ENCODE measurements at regions not wholly inside any gene's neighbourhood (a gene's known extent, or its start where the extent isn't known, plus 50 kb on each side); places are given as distances from the start of the nearest gene placed in this dataset.

DNA sequence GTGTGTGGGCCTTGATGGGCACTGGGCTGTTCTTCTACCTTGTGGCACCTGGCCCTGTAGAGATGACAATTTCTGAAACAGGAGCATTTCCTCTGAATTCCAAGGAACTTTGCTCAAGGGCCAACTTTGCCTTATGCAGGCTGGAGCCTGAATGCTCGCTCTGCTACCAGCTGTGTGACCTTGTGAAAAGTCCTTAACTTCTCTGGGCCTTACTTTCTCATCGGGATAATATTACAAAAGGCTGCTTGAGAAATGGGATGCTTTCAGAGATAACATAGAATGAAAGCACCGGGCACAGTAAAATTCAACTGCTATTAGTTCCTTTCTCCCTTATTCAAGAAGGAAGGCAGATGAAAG is 58.8 kb downstream of the GADD45G start (continued):
- TF ChIP-seq, protein P1, sequence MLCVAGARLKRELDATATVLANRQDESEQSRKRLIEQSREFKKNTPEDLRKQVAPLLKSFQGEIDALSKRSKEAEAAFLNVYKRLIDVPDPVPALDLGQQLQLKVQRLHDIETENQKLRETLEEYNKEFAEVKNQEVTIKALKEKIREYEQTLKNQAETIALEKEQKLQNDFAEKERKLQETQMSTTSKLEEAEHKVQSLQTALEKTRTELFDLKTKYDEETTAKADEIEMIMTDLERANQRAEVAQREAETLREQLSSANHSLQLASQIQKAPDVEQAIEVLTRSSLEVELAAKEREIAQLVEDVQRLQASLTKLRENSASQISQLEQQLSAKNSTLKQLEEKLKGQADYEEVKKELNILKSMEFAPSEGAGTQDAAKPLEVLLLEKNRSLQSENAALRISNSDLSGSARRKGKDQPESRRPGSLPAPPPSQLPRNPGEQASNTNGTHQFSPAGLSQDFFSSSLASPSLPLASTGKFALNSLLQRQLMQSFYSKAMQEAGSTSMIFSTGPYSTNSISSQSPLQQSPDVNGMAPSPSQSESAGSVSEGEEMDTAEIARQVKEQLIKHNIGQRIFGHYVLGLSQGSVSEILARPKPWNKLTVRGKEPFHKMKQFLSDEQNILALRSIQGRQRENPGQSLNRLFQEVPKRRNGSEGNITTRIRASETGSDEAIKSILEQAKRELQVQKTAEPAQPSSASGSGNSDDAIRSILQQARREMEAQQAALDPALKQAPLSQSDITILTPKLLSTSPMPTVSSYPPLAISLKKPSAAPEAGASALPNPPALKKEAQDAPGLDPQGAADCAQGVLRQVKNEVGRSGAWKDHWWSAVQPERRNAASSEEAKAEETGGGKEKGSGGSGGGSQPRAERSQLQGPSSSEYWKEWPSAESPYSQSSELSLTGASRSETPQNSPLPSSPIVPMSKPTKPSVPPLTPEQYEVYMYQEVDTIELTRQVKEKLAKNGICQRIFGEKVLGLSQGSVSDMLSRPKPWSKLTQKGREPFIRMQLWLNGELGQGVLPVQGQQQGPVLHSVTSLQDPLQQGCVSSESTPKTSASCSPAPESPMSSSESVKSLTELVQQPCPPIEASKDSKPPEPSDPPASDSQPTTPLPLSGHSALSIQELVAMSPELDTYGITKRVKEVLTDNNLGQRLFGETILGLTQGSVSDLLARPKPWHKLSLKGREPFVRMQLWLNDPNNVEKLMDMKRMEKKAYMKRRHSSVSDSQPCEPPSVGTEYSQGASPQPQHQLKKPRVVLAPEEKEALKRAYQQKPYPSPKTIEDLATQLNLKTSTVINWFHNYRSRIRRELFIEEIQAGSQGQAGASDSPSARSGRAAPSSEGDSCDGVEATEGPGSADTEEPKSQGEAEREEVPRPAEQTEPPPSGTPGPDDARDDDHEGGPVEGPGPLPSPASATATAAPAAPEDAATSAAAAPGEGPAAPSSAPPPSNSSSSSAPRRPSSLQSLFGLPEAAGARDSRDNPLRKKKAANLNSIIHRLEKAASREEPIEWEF (IDR thresholded peaks at IDR 0.05; ENCODE audit: insufficient replicate concordance, low read depth, low read length), result no peak
- TF ChIP-seq NRF1 (conservative IDR thresholded peaks at IDR 0.05; ENCODE audit: low read depth, low read length) (no peak), NR2C2 (IDR thresholded peaks at IDR 0.05; ENCODE audit: borderline replicate concordance, control insufficient read depth, insufficient read length, low read depth) (no peak), CREB1 (IDR thresholded peaks at IDR 0.05; ENCODE audit: low read depth) (no peak), CBFB (IDR thresholded peaks at IDR 0.05; ENCODE audit: low read depth) (no peak), SMARCA5 (IDR thresholded peaks at IDR 0.05) (no peak)

DNA sequence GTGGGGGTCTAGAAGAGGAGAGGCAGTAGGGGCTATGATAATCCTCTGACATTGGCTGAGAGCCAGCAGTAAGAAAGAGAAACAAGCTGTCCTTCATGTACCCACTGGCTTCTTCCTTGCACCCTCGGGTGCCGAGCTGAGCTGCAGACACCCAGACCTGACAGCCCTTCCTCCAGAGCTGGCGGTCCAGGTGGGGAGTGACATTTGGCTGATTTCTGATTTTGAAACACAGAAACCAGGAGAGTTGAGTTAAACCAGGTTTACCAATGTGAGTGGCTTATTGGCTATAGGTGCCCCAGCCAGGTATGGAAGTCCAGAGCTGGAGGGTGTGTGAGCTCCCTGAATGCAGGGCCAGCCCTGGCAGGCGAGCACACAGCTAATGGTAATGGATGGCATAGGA is 59.2 kb downstream of the GADD45G start:
- no peak overlapping the region for H3K4me3 ChIP-seq
- H3K4me1 ChIP-seq (ENCODE audit: control insufficient read depth, insufficient read depth, low read length), result no peaks in the 10 kb centered on the region
- SMC1A ChIA-PET (ENCODE audit: uncharacterized antibody, unreplicated experiment), result no interaction called here
- CTCF ChIA-PET, result interaction anchor here (0.6 kb wide), 1 partner anchor 30 kb away, joined by 3 read pairs; no protein-coding TSS in a partner anchor
- POLR2A ChIA-PET, result no interaction called here
- H3K27ac ChIP-seq (ENCODE audit: control insufficient read depth, insufficient read depth), result no peak overlapping the region
- WGBS (ENCODE audit: insufficient coverage, insufficient replicate concordance, low lambda C conversion rate, missing lambda C conversion rate), result 68% methylated on average over 4 of the region's 4 CpGs
- no peaks in the 10 kb centered on the region for H3K36me3 ChIP-seq (ENCODE audit: control insufficient read depth in 2 of 2, insufficient read depth in 2 of 2, low read length in 1 of 2)
- H3K79me2 ChIP-seq (ENCODE audit: control insufficient read depth, insufficient read depth, low read length), result no peaks in the 10 kb centered on the region
- H4K20me1 ChIP-seq (ENCODE audit: control insufficient read depth, insufficient read depth), result no peaks in the 10 kb centered on the region
- ATAC-seq, result no peak
- FAIRE-seq, result no peak
- intact Hi-C loops (cut with micrococcal nuclease; ENCODE audit: unreplicated experiment) (no loop called here), in situ Hi-C loops (cut with MboI) (no loop called here)
- RAD21 ChIA-PET (ENCODE audit: unreplicated experiment), result no interaction called here
- H3K27me3 ChIP-seq (replicated peaks in 1 of 2; ENCODE audit: control insufficient read depth in 2 of 2, insufficient read depth in 2 of 2, low read length in 1 of 2), result peaks cover 0 to 2% of the 10 kb centered on the region in 2 experiments; a peak in 3 of 4 replicates
- H2AFZ ChIP-seq (ENCODE audit: control insufficient read depth, low read depth, low read length), result no peak overlapping the region
- DNase-seq (ENCODE audit: low read depth, low spot score), result no peak
- no peak overlapping the region for H3K4me2 ChIP-seq (ENCODE audit: control insufficient read depth, insufficient read depth)
- TF ChIP-seq, protein P2, sequence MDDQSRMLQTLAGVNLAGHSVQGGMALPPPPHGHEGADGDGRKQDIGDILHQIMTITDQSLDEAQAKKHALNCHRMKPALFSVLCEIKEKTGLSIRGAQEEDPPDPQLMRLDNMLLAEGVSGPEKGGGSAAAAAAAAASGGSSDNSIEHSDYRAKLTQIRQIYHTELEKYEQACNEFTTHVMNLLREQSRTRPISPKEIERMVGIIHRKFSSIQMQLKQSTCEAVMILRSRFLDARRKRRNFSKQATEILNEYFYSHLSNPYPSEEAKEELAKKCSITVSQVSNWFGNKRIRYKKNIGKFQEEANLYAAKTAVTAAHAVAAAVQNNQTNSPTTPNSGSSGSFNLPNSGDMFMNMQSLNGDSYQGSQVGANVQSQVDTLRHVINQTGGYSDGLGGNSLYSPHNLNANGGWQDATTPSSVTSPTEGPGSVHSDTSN (IDR thresholded peaks at IDR 0.05; ENCODE audit: insufficient replicate concordance, low read depth, low read length), result no peak
- TF ChIP-seq, protein P3, sequence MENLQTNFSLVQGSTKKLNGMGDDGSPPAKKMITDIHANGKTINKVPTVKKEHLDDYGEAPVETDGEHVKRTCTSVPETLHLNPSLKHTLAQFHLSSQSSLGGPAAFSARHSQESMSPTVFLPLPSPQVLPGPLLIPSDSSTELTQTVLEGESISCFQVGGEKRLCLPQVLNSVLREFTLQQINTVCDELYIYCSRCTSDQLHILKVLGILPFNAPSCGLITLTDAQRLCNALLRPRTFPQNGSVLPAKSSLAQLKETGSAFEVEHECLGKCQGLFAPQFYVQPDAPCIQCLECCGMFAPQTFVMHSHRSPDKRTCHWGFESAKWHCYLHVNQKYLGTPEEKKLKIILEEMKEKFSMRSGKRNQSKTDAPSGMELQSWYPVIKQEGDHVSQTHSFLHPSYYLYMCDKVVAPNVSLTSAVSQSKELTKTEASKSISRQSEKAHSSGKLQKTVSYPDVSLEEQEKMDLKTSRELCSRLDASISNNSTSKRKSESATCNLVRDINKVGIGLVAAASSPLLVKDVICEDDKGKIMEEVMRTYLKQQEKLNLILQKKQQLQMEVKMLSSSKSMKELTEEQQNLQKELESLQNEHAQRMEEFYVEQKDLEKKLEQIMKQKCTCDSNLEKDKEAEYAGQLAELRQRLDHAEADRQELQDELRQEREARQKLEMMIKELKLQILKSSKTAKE (IDR thresholded peaks at IDR 0.05; ENCODE audit: low read depth, poor library complexity, severe bottlenecking), result no peak
- no peak for TF ChIP-seq NFIC (IDR thresholded peaks at IDR 0.05; ENCODE audit: low read depth, low read length)
- no peak for TF ChIP-seq MXI1 (IDR thresholded peaks at IDR 0.05; ENCODE audit: low read depth, low read length)
- no peak for TF ChIP-seq ZNF207 (IDR thresholded peaks at IDR 0.05; ENCODE audit: borderline replicate concordance)
- TF ChIP-seq, protein P4, sequence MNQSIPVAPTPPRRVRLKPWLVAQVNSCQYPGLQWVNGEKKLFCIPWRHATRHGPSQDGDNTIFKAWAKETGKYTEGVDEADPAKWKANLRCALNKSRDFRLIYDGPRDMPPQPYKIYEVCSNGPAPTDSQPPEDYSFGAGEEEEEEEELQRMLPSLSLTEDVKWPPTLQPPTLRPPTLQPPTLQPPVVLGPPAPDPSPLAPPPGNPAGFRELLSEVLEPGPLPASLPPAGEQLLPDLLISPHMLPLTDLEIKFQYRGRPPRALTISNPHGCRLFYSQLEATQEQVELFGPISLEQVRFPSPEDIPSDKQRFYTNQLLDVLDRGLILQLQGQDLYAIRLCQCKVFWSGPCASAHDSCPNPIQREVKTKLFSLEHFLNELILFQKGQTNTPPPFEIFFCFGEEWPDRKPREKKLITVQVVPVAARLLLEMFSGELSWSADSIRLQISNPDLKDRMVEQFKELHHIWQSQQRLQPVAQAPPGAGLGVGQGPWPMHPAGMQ (IDR thresholded peaks at IDR 0.05; ENCODE audit: borderline replicate concordance), result no peak
- no peak for TF ChIP-seq RUNX3 (IDR thresholded peaks at IDR 0.05; ENCODE audit: low read length)
- H3K9ac ChIP-seq (ENCODE audit: control insufficient read depth, insufficient read depth, low read length), result no peak overlapping the region
- H3K9me3 ChIP-seq (replicated peaks; ENCODE audit: control insufficient read depth, insufficient read depth, low read length), result no peaks in the 10 kb centered on the region
- no TSS peak for BruUV-seq (replicated peaks)
